GM12878 (cell line): ENCODE measurements at regions not wholly inside any gene's neighbourhood (a gene's known extent, or its start where the extent isn't known, plus 50 kb on each side); places are given as distances from the start of the nearest gene placed in this dataset.

Source experiments
- ATAC-seq: fragments of 200-7000 bp; cut with Tn5 transposase; 3 replicates; pipeline ENCODE4 v1.9.1; 2020; ENCODE audit warnings: mild to moderate bottlenecking, moderate library complexity
- BruUV-seq: library from RNA; stranded (reverse); fragments of 400-500 nt; replicated peaks from 2 replicates; lab custom pipeline; 2021; lab: Mats Ljungman, UMichigan
- CTCF ChIA-PET: fragments of 300-600 bp; sonication (Branson Sonifier 250); formaldehyde crosslinking; extraction: SDS; loops from one replicate; lab custom pipeline; 2021; ENCODE audit warnings: inconsistent platforms; lab: Yijun Ruan, JAX
- POLR2A ChIA-PET: fragments of 350-600 bp; formaldehyde crosslinking; extraction: SDS; loops from one replicate; lab custom pipeline; 2021; ENCODE audit warnings: inconsistent platforms; lab: Charles Lee
- RAD21 ChIA-PET: fragments of 300-600 bp; sonication (Branson Sonifier 250); formaldehyde crosslinking; loops from one replicate; lab custom pipeline; 2023; ENCODE audit warnings: antibody characterized with exemption; ENCODE audit not compliant: unreplicated experiment; lab: Charles Lee
- SMC1A ChIA-PET: fragments of 300-600 bp; sonication (Branson Sonifier 250); formaldehyde crosslinking; loops from one replicate; lab custom pipeline; 2023; ENCODE audit not compliant: unreplicated experiment, uncharacterized antibody; lab: Charles Lee
- DNase-seq: peaks from one replicate; pipeline ENCODE4 v3.0.0-alpha.2; 2011; ENCODE audit warnings: low read depth, low spot score
- FAIRE-seq: peaks from 3 replicates; lab custom pipeline; 2011; peaks lifted over from hg19 to GRCh38; lab: Jason Lieb, UNC
- H2AFZ ChIP-seq: 2 replicates; pipeline ENCODE4 v1.6.0; 2011; ENCODE audit warnings: low read depth, low read length, control low read depth; ENCODE audit not compliant: control insufficient read depth
- H3K27ac ChIP-seq: 2 replicates; pipeline ENCODE4 v1.5.1; 2011; ENCODE audit warnings: control low read depth; ENCODE audit not compliant: control insufficient read depth, insufficient read depth
- H3K27me3 ChIP-seq, 2 experiments: replicated peaks in 1 of 2; 2 replicates each; pipeline versions ENCODE4 v1.6.0 to v1.6.1; 2011; ENCODE audit warnings: low read length in 1 of 2; ENCODE audit not compliant: control insufficient read depth in 2 of 2, insufficient read depth in 2 of 2
- H3K36me3 ChIP-seq, 2 experiments: 2 replicates each; pipeline ENCODE4 v1.5.1; 2011; ENCODE audit warnings: low read length in 1 of 2; ENCODE audit not compliant: control insufficient read depth in 2 of 2, insufficient read depth in 2 of 2
- H3K4me1 ChIP-seq: 2 replicates; pipeline ENCODE4 v1.6.1; 2011; ENCODE audit warnings: mild to moderate bottlenecking, low read length, moderate library complexity, mixed read lengths; ENCODE audit not compliant: control insufficient read depth, insufficient read depth
- H3K4me2 ChIP-seq: 2 replicates; pipeline ENCODE4 v1.6.0; 2011; ENCODE audit warnings: control low read depth; ENCODE audit not compliant: control insufficient read depth, insufficient read depth
- H3K4me3 ChIP-seq: fragments of 200-600 bp; sonication (generic); 2 replicates; pipeline ENCODE4 v1.5.1; 2016
- H3K79me2 ChIP-seq: 2 replicates; pipeline ENCODE4 v1.6.0; 2011; ENCODE audit warnings: low read length; ENCODE audit not compliant: control insufficient read depth, insufficient read depth
- H3K9ac ChIP-seq: 2 replicates; pipeline ENCODE4 v1.8.0; 2011; ENCODE audit warnings: low read length, control low read depth, mixed read lengths; ENCODE audit not compliant: control insufficient read depth, insufficient read depth
- H3K9me3 ChIP-seq: replicated peaks from 3 replicates; pipeline ENCODE4 v1.5.1; 2011; ENCODE audit warnings: mild to moderate bottlenecking, low read length; ENCODE audit not compliant: control insufficient read depth, insufficient read depth
- H4K20me1 ChIP-seq: 2 replicates; pipeline ENCODE4 v1.6.0; 2011; ENCODE audit not compliant: control insufficient read depth, insufficient read depth
- BRCA1 ChIP-seq: IDR thresholded peaks from 2 replicates; pipeline ENCODE4 v1.6.1; 2011; ENCODE audit warnings: low read depth, low read length, improper control_type of control experiment
- CBFB ChIP-seq: IDR thresholded peaks from 2 replicates; pipeline ENCODE4 v1.6.1; 2016; ENCODE audit warnings: antibody characterized with exemption, low read depth
- E2F8 ChIP-seq: fragments of 450-650 bp; IDR thresholded peaks from 2 replicates; pipeline ENCODE4 v1.6.1; 2018; ENCODE audit warnings: mild to moderate bottlenecking, low read depth, moderate library complexity; ENCODE audit not compliant: partially characterized antibody
- ETV6 ChIP-seq, 2 experiments: fragments of 450-650 bp in 1 of 2; IDR thresholded peaks in 1 of 2; conservative IDR thresholded peaks in 1 of 2; 2 replicates each; pipeline ENCODE4 v1.6.1; 2014; ENCODE audit warnings: antibody characterized with exemption in 1 of 2, borderline replicate concordance in 1 of 2, low read depth in 1 of 2, mild to moderate bottlenecking in 1 of 2, moderate library complexity in 1 of 2
- FOXK2 ChIP-seq: fragments of 450-650 bp; IDR thresholded peaks from 2 replicates; pipeline ENCODE4 v1.6.1; 2017; ENCODE audit warnings: mild to moderate bottlenecking, moderate library complexity
- NFXL1 ChIP-seq: fragments of 450-650 bp; IDR thresholded peaks from 2 replicates; pipeline ENCODE4 v1.6.1; 2017; ENCODE audit warnings: antibody characterized with exemption, mild to moderate bottlenecking, borderline replicate concordance
- NFYB ChIP-seq: IDR thresholded peaks from 2 replicates; pipeline ENCODE4 v1.6.1; 2011; ENCODE audit warnings: low read depth, mild to moderate bottlenecking, low read length, improper control_type of control experiment, moderate library complexity; ENCODE audit not compliant: insufficient read depth
- POLR2AphosphoS5 ChIP-seq: IDR thresholded peaks from 2 replicates; pipeline ENCODE4 v1.6.1; 2011; ENCODE audit warnings: mild to moderate bottlenecking, low read length, inconsistent platforms
- SKIL ChIP-seq: fragments of 450-650 bp; IDR thresholded peaks from 2 replicates; pipeline ENCODE4 v1.6.1; 2017; ENCODE audit warnings: mild to moderate bottlenecking, low read depth, inconsistent platforms; ENCODE audit not compliant: poor library complexity, severe bottlenecking
- SUPT20H ChIP-seq: IDR thresholded peaks from 2 replicates; pipeline ENCODE4 v1.6.1; 2011; ENCODE audit warnings: low read depth, mild to moderate bottlenecking, low read length, moderate library complexity, borderline replicate concordance; ENCODE audit not compliant: control insufficient read depth
- SUZ12 ChIP-seq: fragments of 200-600 bp; sonication (generic); IDR thresholded peaks from one replicate; pipeline ENCODE4 v1.6.1; 2018; ENCODE audit warnings: antibody characterized with exemption, mild to moderate bottlenecking; ENCODE audit not compliant: unreplicated experiment
- ZNF217 ChIP-seq: fragments of 450-650 bp; IDR thresholded peaks from 2 replicates; pipeline ENCODE4 v1.6.1; 2017; ENCODE audit warnings: antibody characterized with exemption, mild to moderate bottlenecking
- WGBS: methylation state at CpG from one replicate; pipeline ENCODE4 v1.1.6; 2016; ENCODE audit warnings: low lambda C conversion rate; ENCODE audit not compliant: insufficient replicate concordance, insufficient coverage; ENCODE audit errors: missing lambda C conversion rate; 5-methylcytosine and 5-hydroxymethylcytosine counted together
- in situ Hi-C: fragments of 300-500 bp; cut with MboI; formaldehyde crosslinking; loops from 9 replicates; pipeline ENCODE4 v1.14.3; 2018; ENCODE audit warnings: mixed read lengths
- intact Hi-C: fragments of 100-400 bp; cut with micrococcal nuclease; formaldehyde crosslinking; loops from one replicate; pipeline ENCODE4 v1.14.2; 2022; ENCODE audit not compliant: unreplicated experiment

GRCh38 chr20:53800418-53800817 is 206.8 kb upstream of the ZNF217 start:
- WGBS, result 100% methylated on average over 1 of the region's 1 CpG
- no peak overlapping the region for H3K27ac ChIP-seq
- in situ Hi-C loops, result no loop called here
- no peaks in the 10 kb centered on the region for H3K36me3 ChIP-seq
- 0 out of 4 replicates have a peak, but pooled peaks of 1 of the 2 experiments have one; percentile 37 for TF ChIP-seq ETV6 (conservative IDR thresholded peaks at IDR 0.05 in 1 of 2, IDR thresholded peaks at IDR 0.05 in 1 of 2; ENCODE audit: borderline replicate concordance in 1 of 2, low read depth in 1 of 2)
- TF ChIP-seq POLR2AphosphoS5, result no peak
- no peak for TF ChIP-seq NFYB
- TF ChIP-seq NFXL1, result 0 out of 2 replicates have a peak, but pooled peaks have one; percentile 30
- no peak for TF ChIP-seq SUPT20H
- TF ChIP-seq CBFB, result no peak
- 0 out of 2 replicates have a peak, but pooled peaks have one; percentile 3 for TF ChIP-seq FOXK2
- TF ChIP-seq, all 136 proteins: peak for 3
- H3K9ac ChIP-seq, result no peak overlapping the region
- no peaks in the 10 kb centered on the region for H3K27me3 ChIP-seq
- no TSS peak for BruUV-seq
- H3K79me2 ChIP-seq, result no peaks in the 10 kb centered on the region
- H3K4me1 ChIP-seq, result no peaks in the 10 kb centered on the region
- ChIA-PET SMC1A (interaction anchor here (1.1 kb wide), 1 partner anchor 27 kb away, joined by 3 read pairs; no protein-coding TSS in a partner anchor), CTCF (no interaction called here), POLR2A (no interaction called here), RAD21 (no interaction called here)
- H2AFZ ChIP-seq, result no peak overlapping the region
- ATAC-seq, result no peak
- H4K20me1 ChIP-seq, result no peaks in the 10 kb centered on the region
- no peak for DNase-seq
- no peak overlapping the region for H3K4me2 ChIP-seq
- no peaks in the 10 kb centered on the region for H3K9me3 ChIP-seq
- no peak overlapping the region for H3K4me3 ChIP-seq
- FAIRE-seq, result no peak
- intact Hi-C loops, result no loop called here

- ChIA-PET SMC1A (no interaction called here), POLR2A (interaction anchor here (1.6 kb wide), 1 partner anchor 10 kb away, joined by 7 read pairs; no protein-coding TSS in a partner anchor), RAD21 (no interaction called here), CTCF (no interaction called here)
- Histone ChIP-seq H4K20me1 (no peaks in the 10 kb centered on the region), H3K27me3 (no peaks in the 10 kb centered on the region), H3K36me3 (no peaks in the 10 kb centered on the region), H3K79me2 (no peaks in the 10 kb centered on the region), H3K9me3 (no peaks in the 10 kb centered on the region), H3K4me1 (no peaks in the 10 kb centered on the region), H3K9ac (no peak overlapping the region), H2AFZ (no peak overlapping the region), H3K4me2 (no peak overlapping the region), H3K4me3 (no peak overlapping the region), H3K27ac (no peak overlapping the region)
- no TSS peak for BruUV-seq
- DNase-seq, result no peak
- no peak for ATAC-seq
- WGBS, result 66% methylated on average over 4 of the region's 4 CpGs
- in situ Hi-C loops, result no loop called here
- intact Hi-C loops, result no loop called here
- FAIRE-seq, result no peak
- TF ChIP-seq BRCA1 (no peak), SUZ12 (no peak), E2F8 (no peak), NFXL1 (peak; percentile 83; the same call in 1 of the 2 replicates), ETV6 (conservative IDR thresholded peaks at IDR 0.05 in 1 of 2, IDR thresholded peaks at IDR 0.05 in 1 of 2; ENCODE audit: borderline replicate concordance in 1 of 2, low read depth in 1 of 2) (peak in 1 of 2 experiments; percentile 22; a peak in 1 of 4 replicates), SKIL (no peak), ZNF217 (no peak)
Observed at GRCh38 chr20:53797085-53797484, 203.4 kb upstream of the ZNF217 start.
